ENCODE measurements at regions not wholly inside any gene's neighbourhood (a gene's known extent, or its start where the extent isn't known, plus 50 kb on each side); places are given as distances from the start of the nearest gene placed in this dataset.
"Not testable (repeated sequence)": the region's sequence is repeated elsewhere in the genome, so short reads cannot be mapped to it uniquely, and the experiment has no call there.

DNA sequence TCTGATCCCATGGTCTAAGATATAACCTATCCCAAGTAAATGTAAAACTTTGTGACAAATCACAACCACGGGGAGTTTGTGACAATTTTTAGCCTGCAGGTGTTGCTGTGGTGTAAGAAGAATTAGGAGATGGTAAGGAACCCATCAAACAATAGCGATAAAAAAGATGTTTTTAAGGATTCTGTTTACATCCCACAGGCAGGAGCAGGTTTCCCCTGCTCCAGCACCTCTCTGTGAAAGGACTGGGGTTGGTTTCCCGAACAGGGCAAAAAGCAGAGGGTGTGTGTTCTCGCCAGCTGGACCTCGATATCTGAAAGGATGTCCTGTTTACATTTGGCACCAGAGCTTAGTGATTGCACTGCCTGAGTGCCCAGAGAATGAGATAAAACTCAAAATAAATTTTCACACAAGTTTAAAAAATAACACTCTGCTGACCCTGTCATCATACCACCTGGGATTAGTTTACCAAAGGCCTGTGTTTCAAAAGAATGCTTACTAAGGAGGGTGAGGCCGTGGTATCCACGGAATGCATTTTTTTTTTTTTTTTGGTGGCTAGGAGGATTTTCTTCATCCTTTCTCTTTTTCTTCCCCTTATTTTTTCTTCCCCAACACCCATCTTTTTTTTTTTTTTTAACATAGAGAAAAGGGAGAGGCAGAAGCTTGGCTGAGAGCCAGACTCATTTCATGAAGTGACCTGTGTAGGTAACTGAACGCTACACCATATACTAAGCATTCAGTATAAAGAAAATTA, 151.8 kb upstream of the DPH6 start:
- DNase-seq, result no peak

DNA sequence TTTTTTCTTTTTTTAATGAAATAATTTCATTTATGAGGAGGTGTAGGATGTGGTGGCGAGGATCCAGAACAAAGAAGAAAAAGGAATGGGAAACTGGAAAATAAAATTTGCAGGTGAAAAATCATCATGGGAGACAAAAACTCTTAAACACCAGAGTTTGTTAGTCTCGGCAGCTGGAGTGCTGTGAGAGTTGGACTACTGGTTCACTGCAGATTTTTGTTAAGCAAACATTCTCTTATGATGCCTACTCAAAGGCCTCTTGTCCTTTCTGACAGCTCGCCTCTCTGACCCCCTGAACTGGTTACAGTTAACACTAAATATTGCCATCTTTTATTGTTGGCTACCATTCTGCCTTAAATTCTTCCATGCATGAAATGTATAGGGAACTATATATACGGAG, 152.4 kb upstream of the DPH6 start:
- DNase-seq, result no peak

DNA sequence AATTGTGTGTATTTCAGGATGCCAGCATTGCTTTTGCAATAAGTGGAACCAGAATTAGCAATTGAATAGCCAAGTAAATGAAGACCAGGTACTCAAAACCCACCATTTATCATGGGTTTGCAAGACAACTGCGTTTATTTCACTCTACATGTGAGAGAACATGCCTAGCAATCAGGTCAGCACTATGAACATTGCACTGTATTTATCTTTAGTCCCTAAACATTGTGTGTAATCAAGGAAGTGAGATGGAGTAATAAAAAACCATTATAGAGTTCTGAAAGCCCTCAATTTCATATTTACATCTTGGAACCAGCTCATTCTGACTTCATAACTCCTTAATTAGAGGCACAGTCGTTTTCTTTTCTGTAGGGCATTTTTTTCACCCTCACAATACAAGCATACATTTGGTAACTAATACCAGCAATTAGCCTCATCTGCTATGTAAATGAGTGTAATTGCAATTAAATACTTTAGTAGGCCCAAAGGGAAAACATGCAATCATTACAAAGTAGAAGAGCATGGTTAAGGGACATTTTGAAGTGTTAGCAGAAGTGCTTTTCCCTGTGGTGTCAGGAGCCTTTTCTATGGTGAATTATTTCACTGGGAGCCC, 153.1 kb upstream of the DPH6 start:
- no peak for DNase-seq

DNA sequence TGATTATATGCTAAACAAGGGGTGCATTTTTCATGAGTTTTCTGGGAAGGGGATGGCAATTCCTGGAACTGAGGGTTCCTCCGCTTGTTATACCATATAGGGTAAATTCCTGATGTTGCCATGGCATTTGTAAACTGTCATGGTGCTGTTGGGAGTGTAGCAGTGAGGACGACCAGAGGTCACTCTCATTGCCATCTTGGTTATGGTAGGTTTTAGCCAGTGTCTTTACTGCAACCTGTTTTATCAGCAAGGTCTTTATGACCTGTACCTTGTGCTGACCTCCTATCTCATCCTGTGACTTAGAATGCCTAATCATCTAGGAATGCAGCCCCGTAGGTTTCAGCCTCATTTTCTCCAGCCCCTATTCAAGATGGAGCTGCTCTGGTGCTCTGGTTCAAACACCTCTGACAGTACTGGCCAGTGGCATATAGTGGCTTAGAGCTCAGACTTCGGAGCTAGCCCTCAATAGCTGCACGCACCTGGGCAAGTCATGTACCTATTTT, 154.2 kb upstream of the DPH6 start:
- not testable (repeated sequence) for DNase-seq

DNA sequence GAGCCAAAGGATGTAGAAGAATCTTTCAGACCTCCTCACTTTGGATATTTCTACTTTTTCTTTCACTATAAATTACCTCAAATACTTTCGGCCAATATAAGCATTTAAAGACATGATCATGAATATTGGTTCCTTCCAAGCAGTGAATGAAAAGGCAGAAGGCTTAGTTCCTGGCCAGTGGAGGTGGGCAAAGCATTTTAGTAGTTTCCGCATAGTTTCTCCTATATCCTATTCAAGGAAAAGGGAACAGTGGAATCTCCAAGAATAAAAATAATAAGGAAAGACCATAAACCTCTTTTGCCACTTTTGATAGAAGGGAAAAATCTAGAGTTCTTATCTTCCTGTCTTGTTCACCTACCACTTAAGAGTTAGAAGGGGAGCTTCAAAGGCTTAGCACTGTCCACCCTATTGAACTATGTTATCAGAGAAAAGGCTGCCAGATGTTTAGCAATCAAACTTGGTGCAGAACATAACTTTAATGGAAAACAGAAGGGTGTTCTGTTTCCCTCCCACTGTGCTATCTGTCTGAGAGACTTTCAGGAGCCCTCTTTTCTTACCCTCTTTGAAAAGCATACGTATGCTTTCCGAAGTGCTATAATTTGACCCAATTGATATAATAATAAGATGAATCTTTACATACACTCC, 155.6 kb upstream of the DPH6 start:
- DNase-seq, result no peak

DNA sequence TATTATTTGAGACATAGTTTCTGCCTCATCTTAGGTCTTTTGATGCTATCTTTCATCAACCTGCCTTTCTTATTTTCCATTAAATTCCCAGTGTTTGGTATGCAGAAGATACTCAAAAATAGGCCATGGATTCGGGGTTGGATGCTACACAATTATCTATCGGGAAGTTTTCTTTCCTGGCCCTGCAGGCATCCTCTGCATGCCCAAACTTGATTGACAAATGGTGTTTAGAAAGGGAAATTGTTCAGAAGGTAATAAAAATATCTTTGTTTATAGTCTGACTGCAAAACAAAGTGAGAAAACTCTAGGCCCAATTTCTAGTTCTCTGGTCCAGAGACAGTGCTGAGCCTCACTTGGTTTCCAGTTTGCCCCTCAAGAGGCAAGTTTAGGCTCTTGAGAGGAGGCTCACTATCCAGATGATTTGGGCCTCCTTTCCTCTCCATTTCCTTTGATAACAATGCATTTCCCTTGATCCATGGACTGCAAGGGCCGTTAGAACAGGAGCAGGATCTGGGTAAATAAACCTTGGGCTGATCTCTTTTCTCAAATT, 157.1 kb upstream of the DPH6 start:
- DNase-seq, result no peak

DNA sequence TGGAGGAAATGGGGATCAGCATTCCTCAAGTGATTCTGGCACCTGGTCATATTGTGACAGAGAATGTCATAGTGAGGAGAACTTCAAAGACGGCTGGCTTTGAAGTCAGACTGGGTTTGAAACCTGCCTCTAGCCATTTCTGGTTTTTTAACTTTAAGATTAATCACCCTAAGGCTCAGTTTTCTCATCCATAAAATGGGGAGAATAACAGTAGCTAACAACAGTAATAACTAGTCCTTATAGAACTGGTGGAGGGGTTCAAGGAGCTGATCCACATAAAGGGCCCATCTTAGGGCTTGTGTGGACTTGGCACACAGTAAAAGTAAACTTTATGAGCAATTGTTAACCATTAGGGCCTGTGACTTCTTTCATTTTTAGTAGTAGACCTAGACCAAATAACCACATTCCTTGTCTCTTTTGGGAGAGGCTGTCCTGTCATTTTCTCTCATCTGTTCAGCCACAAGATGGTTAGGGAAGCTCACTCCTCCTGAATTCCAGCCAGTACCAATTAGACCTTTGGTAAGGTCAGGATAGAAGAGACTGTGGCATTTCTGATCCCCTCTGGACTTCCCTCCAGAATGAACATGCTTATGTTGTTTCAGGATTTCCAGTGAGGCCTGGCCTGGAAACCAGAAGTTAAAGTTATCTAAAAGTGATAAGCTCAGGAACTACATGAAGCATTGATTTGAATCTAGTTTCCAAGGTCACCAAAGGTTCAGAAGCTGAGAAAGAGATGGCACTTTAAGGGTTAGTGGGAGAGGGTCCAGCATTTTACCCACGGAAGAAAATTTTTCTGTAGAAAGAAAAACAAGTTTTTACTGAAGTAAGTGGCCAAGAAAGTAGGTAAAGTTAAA, 159.3 kb upstream of the DPH6 start:
- DNase-seq, result no peak

DNA sequence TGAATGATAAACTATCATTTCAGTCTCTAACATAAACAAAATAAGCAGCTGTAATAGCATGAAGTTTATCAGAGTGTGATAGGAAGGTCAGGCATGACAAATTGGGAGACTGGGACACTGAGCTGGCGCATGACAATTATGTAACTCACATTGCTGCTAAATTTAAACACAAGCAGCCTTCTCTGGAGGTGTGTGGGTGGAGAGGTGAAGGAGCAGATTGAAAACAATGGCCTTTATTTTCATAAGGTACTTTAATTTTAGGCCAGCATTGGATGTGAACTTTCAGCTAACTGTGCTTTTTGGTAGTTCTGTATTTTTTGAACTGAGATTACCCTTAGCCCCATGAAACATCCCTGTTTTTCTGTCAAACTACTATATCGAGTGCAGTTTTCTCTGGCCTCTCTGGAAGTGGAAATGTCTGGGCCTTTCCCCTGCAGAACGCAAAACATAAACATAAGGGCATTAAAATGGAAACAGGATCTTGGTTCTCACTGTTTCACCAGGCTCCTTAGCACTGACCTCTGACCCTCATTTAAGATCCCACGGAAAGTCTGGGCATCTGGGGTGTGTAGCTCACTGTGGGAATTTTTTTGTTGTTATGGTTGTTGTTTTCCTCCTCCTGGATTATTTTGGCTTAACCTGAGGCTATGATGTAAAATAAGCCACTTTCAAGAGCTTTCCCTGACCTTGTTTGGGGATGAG, 160.1 kb upstream of the DPH6 start:
- no peak for DNase-seq

DNA sequence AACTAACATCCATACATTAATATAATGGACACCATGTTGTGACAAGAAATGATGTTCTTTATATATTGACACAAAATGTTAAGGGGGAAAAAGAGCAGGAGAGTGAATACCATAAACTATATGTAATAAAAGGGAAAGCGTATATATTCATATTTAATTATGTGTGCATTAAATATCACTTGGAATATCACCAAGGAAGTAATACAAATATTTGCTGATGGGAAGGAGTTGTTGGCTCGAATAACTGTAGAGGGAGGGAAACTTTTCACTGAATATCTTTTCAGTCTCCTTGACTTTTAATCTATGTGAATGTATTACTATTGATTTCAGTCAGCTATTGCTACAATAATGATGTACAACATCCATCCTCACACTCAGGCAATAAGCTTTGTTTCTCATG, 167.0 kb upstream of the DPH6 start:
- DNase-seq, result no peak

DNA sequence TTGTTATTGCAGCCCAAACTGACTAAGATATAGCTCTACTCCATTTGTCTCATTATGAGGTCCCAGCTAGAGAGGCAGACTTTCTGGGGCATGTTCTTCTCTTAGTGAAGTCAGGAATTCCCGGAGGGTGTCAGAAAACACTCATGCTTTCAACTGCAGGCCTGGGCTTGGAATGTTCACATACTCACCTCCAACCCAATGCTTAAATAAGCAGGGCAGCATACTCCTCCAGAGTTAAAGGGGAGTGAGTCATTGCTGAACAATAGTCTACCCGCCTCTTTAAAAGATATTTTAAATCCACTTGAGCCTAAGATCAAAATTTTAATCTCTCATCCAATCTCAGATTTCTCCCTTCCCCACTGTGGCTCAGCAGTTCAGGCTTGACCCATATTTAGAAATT, 167.8 kb upstream of the DPH6 start:
- DNase-seq, result no peak

DNA sequence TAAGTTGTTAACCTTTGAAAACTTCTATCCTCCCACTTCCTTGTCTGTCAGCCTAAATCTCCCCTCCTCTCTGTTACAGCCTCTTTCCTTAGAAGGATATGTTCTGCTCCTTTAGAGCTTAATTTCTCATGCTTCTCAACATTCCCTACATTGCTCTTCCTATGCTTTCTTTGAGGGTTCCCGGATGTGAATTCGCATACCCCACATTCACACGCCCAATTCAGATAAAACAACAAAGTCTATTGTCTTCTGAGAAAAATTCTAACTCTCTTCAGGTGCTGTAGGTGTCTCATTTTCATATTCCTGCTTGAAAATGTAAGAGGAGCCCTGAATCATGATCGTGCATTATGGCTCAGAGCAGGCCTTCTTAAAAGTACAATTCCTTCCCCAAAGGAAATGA, 171.8 kb upstream of the DPH6 start:
- DNase-seq, result no peak

DNA sequence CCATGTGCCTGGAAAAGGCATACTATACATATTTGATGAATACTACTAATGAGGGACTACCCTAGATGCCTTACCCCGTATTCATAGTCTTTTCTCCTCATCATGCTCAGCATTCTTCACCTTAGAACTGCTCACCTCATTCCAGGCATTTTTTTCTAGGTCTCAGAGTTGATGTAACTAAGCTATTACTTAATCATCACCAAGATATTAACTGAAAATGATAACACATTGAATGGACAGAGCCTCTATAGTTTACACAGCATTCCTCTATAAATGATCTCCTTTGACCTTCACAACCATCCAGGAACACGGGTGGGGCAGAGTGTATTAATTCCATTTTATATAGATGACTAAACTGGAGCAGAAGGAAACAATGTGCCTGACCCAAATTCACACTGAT, 174.1 kb upstream of the DPH6 start:
- DNase-seq, result no peak

DNA sequence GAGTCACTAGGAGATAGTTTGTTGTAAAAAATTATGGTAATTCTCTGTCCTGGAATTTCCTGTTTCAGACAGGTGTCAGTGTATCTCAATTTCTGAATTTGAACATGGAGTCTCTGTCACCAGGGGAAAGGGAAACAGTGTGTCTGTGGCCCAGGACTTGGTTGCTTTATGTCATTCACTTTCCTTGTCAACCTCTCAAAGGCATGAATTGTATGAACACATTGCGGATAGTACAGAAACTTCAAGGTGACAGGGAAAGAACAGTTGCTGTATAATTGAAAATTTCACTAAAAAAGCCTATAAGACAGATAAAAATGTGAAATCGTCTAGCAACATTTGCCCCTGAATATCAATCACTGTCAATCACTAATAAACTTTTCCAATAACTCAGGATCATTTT, 175.0 kb upstream of the DPH6 start:
- DNase-seq, result no peak

DNA sequence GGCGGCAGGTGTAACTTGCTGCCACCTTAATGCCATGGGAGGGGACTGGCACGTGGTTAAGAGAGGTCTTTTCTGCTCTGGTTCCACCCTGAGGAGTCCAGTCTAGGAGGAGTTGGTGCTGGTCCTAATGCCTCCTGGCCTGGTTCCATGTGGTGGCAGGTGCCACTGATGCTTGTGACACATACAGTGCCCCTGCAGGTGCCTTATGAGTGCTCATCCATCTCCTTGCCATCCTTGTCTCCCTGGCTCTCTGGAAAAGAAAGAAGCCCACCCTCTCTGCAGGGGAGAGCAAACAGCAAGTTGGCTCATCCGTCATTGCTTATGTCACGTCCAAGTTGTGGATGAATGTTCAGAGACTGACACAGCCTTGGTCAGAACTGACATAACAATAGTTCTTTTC, 175.8 kb upstream of the DPH6 start:
- DNase-seq, result no peak

DNA sequence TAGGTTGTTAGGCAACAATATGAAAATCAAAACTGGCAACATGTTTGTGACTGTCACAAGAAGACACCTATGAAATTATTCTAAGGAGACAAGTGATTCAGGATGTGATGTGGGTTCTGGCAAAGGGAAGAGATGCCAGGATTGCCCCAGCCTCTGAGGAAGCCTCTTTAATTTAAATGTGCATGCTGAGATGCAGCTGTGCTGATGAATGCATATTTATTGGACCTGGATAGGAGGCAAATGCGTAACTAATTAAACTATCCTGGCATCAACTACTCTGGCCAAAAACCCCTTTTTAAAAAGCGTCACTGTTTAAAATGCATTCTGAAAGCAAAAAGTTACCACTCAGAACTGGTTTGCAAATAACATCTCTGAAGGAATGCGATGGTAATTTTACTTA, 176.5 kb upstream of the DPH6 start:
- no peak for DNase-seq

DNA sequence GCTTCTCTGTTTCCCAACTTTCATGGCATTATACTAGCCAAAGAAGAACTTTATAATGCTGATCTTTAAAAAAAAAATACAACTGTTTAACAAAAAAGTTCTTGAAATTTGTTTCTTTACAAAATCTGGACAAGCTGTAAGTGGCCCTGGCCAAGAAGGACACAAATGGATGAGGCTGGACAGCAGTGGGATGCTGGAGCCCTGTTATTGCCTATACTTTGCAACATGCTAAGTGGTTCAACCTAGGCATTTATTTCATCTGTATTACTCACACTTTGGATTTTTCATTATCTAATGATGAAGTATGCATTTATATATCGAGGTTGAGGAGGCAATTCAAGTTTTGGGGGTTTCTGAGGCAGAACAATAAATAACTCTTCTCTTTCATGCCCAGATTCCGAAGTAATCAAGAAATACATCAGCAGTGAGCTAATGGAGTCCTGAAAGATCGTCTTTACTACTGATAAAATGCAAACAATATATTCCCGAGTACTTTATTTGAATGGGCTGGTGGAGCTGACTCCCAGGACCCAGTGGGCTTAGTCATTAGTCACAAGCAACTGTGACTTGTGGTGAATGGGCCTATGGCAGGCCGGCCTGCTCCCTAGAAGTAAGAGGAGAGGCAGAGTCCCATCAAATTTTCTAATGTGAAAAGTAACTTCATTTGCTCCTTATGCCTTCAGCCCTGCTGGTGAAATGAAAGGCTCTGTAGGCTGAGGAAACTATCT, 177.3 kb upstream of the DPH6 start:
- no peak for DNase-seq

DNA sequence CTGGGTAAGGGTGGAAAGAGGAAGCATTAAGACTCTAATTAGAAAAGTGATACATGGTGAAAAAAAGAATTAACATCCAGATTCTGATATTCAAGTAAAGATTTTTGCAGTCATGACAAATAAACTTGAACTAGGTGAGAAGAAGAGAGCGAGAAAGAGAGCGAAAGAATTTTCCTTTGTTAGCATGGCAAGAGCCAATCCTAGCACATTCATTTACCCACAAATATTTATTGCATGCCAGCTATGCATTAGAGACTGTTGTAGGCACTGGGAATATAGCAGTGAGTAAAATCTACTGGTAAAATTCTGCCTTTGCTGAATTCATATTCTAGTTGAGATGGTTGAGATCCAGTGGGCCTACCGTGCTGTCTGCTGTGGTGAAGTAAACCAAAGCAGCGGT, 177.9 kb upstream of the DPH6 start:
- DNase-seq, result no peak

DNA sequence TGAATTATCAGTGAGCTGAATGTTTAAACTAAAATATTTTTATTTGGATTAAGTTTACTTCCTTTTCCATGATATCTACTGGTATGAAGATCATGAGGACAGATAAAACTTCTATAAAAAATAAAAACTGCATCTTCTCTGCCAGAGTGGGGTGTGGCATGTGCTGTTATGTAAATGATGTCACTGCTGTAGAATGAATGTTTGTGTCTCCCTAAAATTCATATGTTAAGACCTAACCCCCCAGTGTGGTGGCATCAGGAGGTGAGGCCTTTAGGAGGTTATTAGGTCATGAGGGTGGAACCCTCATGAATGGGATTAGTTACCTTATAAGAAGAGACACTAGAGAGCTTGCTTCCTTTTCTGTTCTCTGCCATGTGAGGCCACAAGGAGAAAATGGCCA, 178.7 kb upstream of the DPH6 start:
- DNase-seq, result no peak

DNA sequence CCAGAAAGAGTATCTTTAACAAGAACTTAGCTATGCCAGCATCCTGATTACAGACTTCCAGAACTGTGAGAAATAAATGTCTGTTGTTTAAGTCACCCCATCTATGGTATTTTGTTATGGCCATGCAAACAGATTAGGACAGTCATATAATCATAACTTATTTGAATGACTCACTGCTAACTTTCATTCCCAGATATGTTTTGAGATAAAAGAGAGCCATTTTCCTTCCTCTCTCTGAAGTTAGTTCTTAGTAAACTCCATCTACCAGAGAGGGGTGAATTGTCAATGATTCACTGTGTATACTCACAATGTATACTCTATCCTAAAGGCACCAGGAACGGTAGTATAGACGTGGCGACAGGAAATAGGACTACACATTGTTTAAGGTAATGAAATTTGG, 179.4 kb upstream of the DPH6 start:
- DNase-seq, result no peak

DNA sequence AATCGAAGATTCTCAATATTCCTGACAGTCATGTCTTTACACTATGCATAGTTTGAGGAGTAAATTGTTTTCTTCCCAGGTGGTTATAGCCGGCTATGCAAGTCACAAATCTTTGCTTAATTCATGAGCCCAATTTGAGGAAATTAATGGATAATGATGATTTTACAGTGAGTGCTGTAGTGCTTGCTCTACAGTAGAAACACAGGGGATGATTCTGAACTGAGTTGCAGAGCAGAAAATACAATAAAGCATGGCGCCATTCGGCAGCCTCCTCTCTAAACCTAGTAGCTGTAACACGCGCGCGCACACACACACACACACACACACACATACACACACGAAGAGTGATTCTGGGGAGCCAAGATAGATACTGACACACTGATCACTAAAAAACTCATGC, 181.7 kb upstream of the DPH6 start:
- DNase-seq, result no peak

DNA sequence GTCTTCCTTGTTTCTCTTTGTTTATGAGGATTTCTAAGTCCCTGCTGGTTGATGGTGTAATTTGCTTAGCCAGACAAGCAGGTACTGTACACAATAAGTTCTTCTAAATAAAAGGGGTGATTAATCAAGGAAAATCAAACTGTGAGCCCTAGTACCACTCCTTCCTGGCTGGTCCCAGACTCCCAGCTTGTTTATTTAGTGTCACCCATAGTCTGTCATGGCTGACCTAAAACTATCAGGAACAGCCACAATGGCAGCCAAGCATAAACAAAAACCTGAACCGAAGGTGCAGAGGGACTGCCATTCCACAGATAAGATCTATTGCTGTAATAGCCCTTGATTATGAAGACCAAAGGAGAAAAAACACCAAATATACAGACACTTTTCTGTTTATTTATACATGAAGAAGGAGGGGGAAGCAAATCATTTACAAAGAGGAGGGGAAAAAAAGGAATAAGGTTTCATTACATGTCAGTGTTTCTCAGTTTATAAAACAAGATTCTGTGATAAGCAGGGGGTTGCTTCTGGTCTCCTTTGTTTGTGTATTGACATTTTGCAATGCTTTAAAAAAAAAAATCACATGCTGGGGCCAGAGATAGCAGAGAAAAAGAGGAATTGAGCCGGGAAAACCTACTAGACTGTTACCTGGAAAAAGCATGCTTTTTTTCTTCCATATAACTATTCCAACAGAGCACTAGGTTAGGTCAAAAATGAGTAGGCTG, 182.4 kb upstream of the DPH6 start:
- no peak for DNase-seq

Data from activated CD8-positive, alpha-beta memory T cell treated with anti-CD3 and anti-CD28 coated beads for 24 hours (primary cell).